Type B pancreatic cell (in vitro differentiated cells): ENCODE measurements at regions not wholly inside any gene's neighbourhood (a gene's known extent, or its start where the extent isn't known, plus 50 kb on each side); places are given as distances from the start of the nearest gene placed in this dataset.

Source experiments
- DNase-seq: peaks from one replicate; pipeline ENCODE4 v3.0.0; 2021; ENCODE audit warnings: mixed read lengths; ENCODE audit not compliant: unreplicated experiment; ENCODE audit errors: extremely low spot score
- H3K27ac Mint-ChIP-seq: 2 replicates; pipeline ENCODE4 v1.8.0; 2021; ENCODE audit warnings: mild to moderate bottlenecking, mixed read lengths
- H3K27me3 Mint-ChIP-seq: 2 replicates; pipeline ENCODE4 v1.8.0; 2021; ENCODE audit warnings: mixed read lengths
- H3K36me3 Mint-ChIP-seq: 2 replicates; pipeline ENCODE4 v1.8.0; 2021; ENCODE audit warnings: mixed read lengths
- H3K4me1 Mint-ChIP-seq: one replicate; pipeline ENCODE4 v1.8.0; 2021; ENCODE audit warnings: mixed read lengths; ENCODE audit not compliant: unreplicated experiment
- H3K4me3 Mint-ChIP-seq: 2 replicates; pipeline ENCODE4 v1.8.0; 2021; ENCODE audit warnings: mild to moderate bottlenecking, mixed read lengths
- H3K9me3 Mint-ChIP-seq: 2 replicates; pipeline ENCODE4 v1.8.0; 2021; ENCODE audit warnings: mixed read lengths
- TF ChIP-seq, protein P1 (sequence below): fragments of 200-600 bp; sonication (generic); conservative IDR thresholded peaks from 2 replicates; pipeline ENCODE4 v1.5.0; 2021; ENCODE audit warnings: antibody characterized with exemption, mild to moderate bottlenecking

GRCh38 chr12:94812345-94812744 lies 162.0 kb upstream of the TMCC3 start:
- no peak for DNase-seq

GRCh38 chr12:94811611-94812010 lies 161.3 kb upstream of the TMCC3 start:
- Mint-ChIP-seq H3K9me3 (peaks cover 15% of the 10 kb centered on the region), H3K27ac (no peak overlapping the region), H3K4me1 (no peaks in the 10 kb centered on the region), H3K27me3 (peaks cover 25% of the 10 kb centered on the region), H3K4me3 (no peak overlapping the region), H3K36me3 (no peaks in the 10 kb centered on the region)
- TF ChIP-seq, protein P1, sequence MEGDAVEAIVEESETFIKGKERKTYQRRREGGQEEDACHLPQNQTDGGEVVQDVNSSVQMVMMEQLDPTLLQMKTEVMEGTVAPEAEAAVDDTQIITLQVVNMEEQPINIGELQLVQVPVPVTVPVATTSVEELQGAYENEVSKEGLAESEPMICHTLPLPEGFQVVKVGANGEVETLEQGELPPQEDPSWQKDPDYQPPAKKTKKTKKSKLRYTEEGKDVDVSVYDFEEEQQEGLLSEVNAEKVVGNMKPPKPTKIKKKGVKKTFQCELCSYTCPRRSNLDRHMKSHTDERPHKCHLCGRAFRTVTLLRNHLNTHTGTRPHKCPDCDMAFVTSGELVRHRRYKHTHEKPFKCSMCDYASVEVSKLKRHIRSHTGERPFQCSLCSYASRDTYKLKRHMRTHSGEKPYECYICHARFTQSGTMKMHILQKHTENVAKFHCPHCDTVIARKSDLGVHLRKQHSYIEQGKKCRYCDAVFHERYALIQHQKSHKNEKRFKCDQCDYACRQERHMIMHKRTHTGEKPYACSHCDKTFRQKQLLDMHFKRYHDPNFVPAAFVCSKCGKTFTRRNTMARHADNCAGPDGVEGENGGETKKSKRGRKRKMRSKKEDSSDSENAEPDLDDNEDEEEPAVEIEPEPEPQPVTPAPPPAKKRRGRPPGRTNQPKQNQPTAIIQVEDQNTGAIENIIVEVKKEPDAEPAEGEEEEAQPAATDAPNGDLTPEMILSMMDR, result no peak
- no peak for DNase-seq

More at GRCh38 chr12:94812345-94812744, 162.0 kb upstream of the TMCC3 start:
- TF ChIP-seq, protein P1, result no peak
- Mint-ChIP-seq H3K27me3 (peaks cover 21% of the 10 kb centered on the region), H3K4me3 (no peak overlapping the region), H3K9me3 (peaks cover 15% of the 10 kb centered on the region), H3K36me3 (no peaks in the 10 kb centered on the region), H3K4me1 (no peaks in the 10 kb centered on the region), H3K27ac (no peak overlapping the region)

- peaks cover 39% of the 10 kb centered on the region for H3K27me3 Mint-ChIP-seq
- TF ChIP-seq, protein P1, result no peak
- H3K4me1 Mint-ChIP-seq, result peaks cover under 1% of the 10 kb centered on the region
- DNase-seq, result no peak
- H3K36me3 Mint-ChIP-seq, result no peaks in the 10 kb centered on the region
- H3K9me3 Mint-ChIP-seq, result peaks cover 4% of the 10 kb centered on the region
- H3K27ac Mint-ChIP-seq, result no peak overlapping the region
- no peak overlapping the region for H3K4me3 Mint-ChIP-seq
Measured at GRCh38 chr12:94807951-94808350, 157.6 kb upstream of the TMCC3 start.

- peaks cover 4% of the 10 kb centered on the region for H3K4me1 Mint-ChIP-seq
- H3K36me3 Mint-ChIP-seq, result no peaks in the 10 kb centered on the region
- no peak for DNase-seq
- H3K9me3 Mint-ChIP-seq, result no peaks in the 10 kb centered on the region
- TF ChIP-seq, protein P1, result no peak
- H3K27ac Mint-ChIP-seq, result no peak overlapping the region
- H3K4me3 Mint-ChIP-seq, result no peak overlapping the region
- H3K27me3 Mint-ChIP-seq, result peaks cover 45% of the 10 kb centered on the region
Measured at GRCh38 chr12:94806617-94807016, 156.3 kb upstream of the TMCC3 start.

DNA sequence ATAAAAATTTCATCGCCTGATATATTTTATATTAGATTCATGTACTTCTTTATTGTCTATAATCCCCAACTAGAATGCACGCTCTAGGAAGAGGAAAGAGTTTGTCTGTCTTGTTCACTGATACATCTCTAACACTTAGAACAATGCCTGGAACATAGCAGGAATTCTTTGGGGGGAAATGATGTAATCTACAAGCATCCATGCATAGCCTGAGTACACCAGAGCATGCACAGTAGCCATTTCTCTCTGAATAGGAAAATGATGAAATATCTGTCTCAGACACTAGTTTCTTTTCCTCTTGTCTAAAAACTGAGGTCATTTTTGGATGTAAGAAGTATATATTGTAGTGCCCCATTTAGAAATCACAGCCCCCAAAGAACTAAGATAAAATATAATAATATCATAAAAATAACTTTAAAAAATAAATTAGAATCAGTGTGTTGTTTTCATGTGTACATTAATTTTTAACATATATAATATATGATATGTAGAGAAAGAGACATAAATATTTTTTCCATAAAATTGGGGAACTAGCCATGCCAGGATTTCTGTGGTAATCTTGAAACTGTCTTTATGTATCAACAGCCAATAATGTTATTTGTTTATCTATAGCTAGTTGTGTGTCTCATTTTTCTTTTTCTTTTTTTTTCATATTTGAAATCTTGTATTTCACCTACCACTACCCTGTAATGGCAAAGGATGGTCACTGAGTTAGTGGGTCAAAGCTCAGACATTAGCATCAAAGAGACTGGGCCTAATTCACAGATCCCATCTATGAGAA lies 155.6 kb upstream of the TMCC3 start:
- DNase-seq, result no peak
- peaks cover 4% of the 10 kb centered on the region for H3K4me1 Mint-ChIP-seq

More for the DNA sequence above, 155.6 kb upstream of the TMCC3 start:
- no peak overlapping the region for H3K27ac Mint-ChIP-seq
- TF ChIP-seq, protein P1, result no peak
- peaks cover 43% of the 10 kb centered on the region for H3K27me3 Mint-ChIP-seq
- H3K36me3 Mint-ChIP-seq, result no peaks in the 10 kb centered on the region
- no peak overlapping the region for H3K4me3 Mint-ChIP-seq
- H3K9me3 Mint-ChIP-seq, result no peaks in the 10 kb centered on the region
